Gastroesophageal sphincter (tissue), 4 donors: ENCODE measurements at regions not wholly inside any gene's neighbourhood (a gene's known extent, or its start where the extent isn't known, plus 50 kb on each side); places are given as distances from the start of the nearest gene placed in this dataset.

Experiments
- ATAC-seq: fragments of 150-250 bp; one replicate; pipeline ENCODE4 v1.9.1; 2016; ENCODE audit warnings: mild to moderate bottlenecking, moderate library complexity
- H3K27ac ChIP-seq, 4 donors: fragments of 200-600 bp; sonication (generic) in 3 of 4; 1 replicate in 3 of 4; 2 replicates in 1 of 4; pipeline ENCODE4 v1.5.1; 2016 to 2019
- H3K27me3 ChIP-seq: fragments of 200-600 bp; sonication (generic); one replicate; pipeline ENCODE4 v1.5.1; 2019
- H3K36me3 ChIP-seq, 2 donors: fragments of 200-600 bp; sonication (generic); one replicate each; pipeline ENCODE4 v1.5.1; 2019; ENCODE audit warnings: control low read depth in 1 of 2
- H3K4me1 ChIP-seq, 3 donors: fragments of 200-600 bp; sonication (generic); 1 replicate in 2 of 3; 2 replicates in 1 of 3; pipeline ENCODE4 v1.5.1; 2016 to 2019; ENCODE audit warnings: control low read depth in 2 of 3
- H3K4me3 ChIP-seq, 2 donors: fragments of 200-600 bp; sonication (generic); one replicate each; pipeline ENCODE4 v1.5.1; 2019; ENCODE audit warnings: mild to moderate bottlenecking in 1 of 2, moderate library complexity in 1 of 2
- H3K9me3 ChIP-seq, 3 donors: fragments of 200-600 bp; sonication (generic); one replicate each; pipeline ENCODE4 v1.5.1; 2017 to 2019; ENCODE audit warnings: control low read depth in 2 of 3
- CTCF ChIP-seq, 4 experiments: fragments of 200-600 bp in 2 of 4; fragments of 450-650 bp in 2 of 4; sonication (generic) in 1 of 4; IDR thresholded peaks; one replicate each; pipeline ENCODE4 v1.5.1; 2017 to 2019; ENCODE audit warnings: antibody characterized with exemption in 4 of 4, mild to moderate bottlenecking in 2 of 4, moderate library complexity in 2 of 4
- EP300 ChIP-seq: sonication (generic); formaldehyde crosslinking; IDR thresholded peaks from one replicate; pipeline ENCODE4 v1.6.1; 2017; ENCODE audit warnings: antibody characterized with exemption, mild to moderate bottlenecking
- POLR2A ChIP-seq, 2 donors: fragments of 450-650 bp; IDR thresholded peaks; one replicate each; pipeline ENCODE4 v1.6.1; 2017; ENCODE audit warnings: antibody characterized with exemption in 2 of 2, mild to moderate bottlenecking in 2 of 2, moderate library complexity in 1 of 2
- POLR2AphosphoS5 ChIP-seq: sonication (generic); formaldehyde crosslinking; IDR thresholded peaks from one replicate; pipeline ENCODE4 v1.6.1; 2017; ENCODE audit warnings: antibody characterized with exemption
- WGBS, 2 donors: methylation state at CpG; one replicate each; pipeline ENCODE4 v1.1.5; 2018; ENCODE audit warnings: low coverage in 1 of 2; 5-methylcytosine and 5-hydroxymethylcytosine counted together

GRCh38 chr14:104243200-104243599 lies 104.8 kb downstream of the KIF26A start:
- WGBS, 2 donors, result 100% methylated on average over 1 of the region's 1 CpG; no CpG with 5 or more reads in 1 of the 2 donors
- TF ChIP-seq POLR2A (IDR thresholded peaks at IDR 0.05) (no peak), POLR2AphosphoS5 (no peak), EP300 (no peak), CTCF (IDR thresholded peaks at IDR 0.05) (no peak)
- no peaks in the 10 kb centered on the region for H3K36me3 ChIP-seq

GRCh38 chr14:104244221-104245011 lies 106.0 kb downstream of the KIF26A start:
- no peak overlapping the region for H3K27ac ChIP-seq
- ATAC-seq, result no peak
- H3K4me3 ChIP-seq, result no peak overlapping the region
- H3K36me3 ChIP-seq, result no peaks in the 10 kb centered on the region
- TF ChIP-seq POLR2AphosphoS5 (no peak), POLR2A (IDR thresholded peaks at IDR 0.05) (no peak), EP300 (no peak), CTCF (IDR thresholded peaks at IDR 0.05) (no peak)
- peaks cover 17% of the 10 kb centered on the region for H3K27me3 ChIP-seq
- H3K9me3 ChIP-seq, result peaks cover 0 to 45% (median 0%) of the 10 kb centered on the region in 3 donors
- no peaks in the 10 kb centered on the region for H3K4me1 ChIP-seq
- 77 to 83% methylated on average over 1 to 5 of the region's 23 CpGs for whole genome bisulfite sequencing, 2 donors

More at GRCh38 chr14:104243200-104243599, 104.8 kb downstream of the KIF26A start:
- Histone ChIP-seq H3K9me3 (peaks cover 0 to 45% (median 0%) of the 10 kb centered on the region in 3 donors), H3K4me3 (no peak overlapping the region), H3K27ac (no peak overlapping the region), H3K4me1 (no peaks in the 10 kb centered on the region), H3K27me3 (peaks cover 22% of the 10 kb centered on the region)
- ATAC-seq, result no peak

- no peak for ATAC-seq
- 100% methylated on average over 1 of the region's 3 CpGs for WGBS, 2 donors
- H3K27ac ChIP-seq, result no peak overlapping the region
- no peak for TF ChIP-seq EP300
- no peak overlapping the region for H3K4me3 ChIP-seq
- H3K27me3 ChIP-seq, result peaks cover 12% of the 10 kb centered on the region
- H3K4me1 ChIP-seq, result no peaks in the 10 kb centered on the region
- peaks cover 0 to 45% (median 0%) of the 10 kb centered on the region in 3 donors for H3K9me3 ChIP-seq
- H3K36me3 ChIP-seq, result no peaks in the 10 kb centered on the region
These were observed 106.7 kb downstream of the KIF26A start for GRCh38 chr14:104245075-104245474.

- Histone ChIP-seq H3K27ac (no peak overlapping the region), H3K4me3 (no peak overlapping the region), H3K36me3 (no peaks in the 10 kb centered on the region), H3K9me3 (peaks cover 0 to 45% (median 0%) of the 10 kb centered on the region in 3 donors), H3K27me3 (peaks cover 12% of the 10 kb centered on the region), H3K4me1 (no peaks in the 10 kb centered on the region)
- TF ChIP-seq POLR2AphosphoS5 (no peak), POLR2A (IDR thresholded peaks at IDR 0.05) (no peak), EP300 (no peak), CTCF (IDR thresholded peaks at IDR 0.05) (no peak)
- WGBS, 2 donors, result 93 to 94% methylated on average over 2 of the region's 2 CpGs
- no peak for ATAC-seq
These were observed 107.3 kb downstream of the KIF26A start for GRCh38 chr14:104245723-104246122.

- WGBS, 2 donors, result 73% methylated on average over 3 of the region's 19 CpGs; no CpG with 5 or more reads in 1 of the 2 donors
- H3K9me3 ChIP-seq, result peaks cover 0 to 45% (median 0%) of the 10 kb centered on the region in 3 donors
These were observed 108.3 kb downstream of the KIF26A start for GRCh38 chr14:104246401-104247335.

More at GRCh38 chr14:104246401-104247335, 108.3 kb downstream of the KIF26A start:
- Histone ChIP-seq H3K27ac (no peak overlapping the region), H3K4me1 (no peaks in the 10 kb centered on the region), H3K27me3 (peaks cover 12% of the 10 kb centered on the region), H3K4me3 (no peak overlapping the region), H3K36me3 (no peaks in the 10 kb centered on the region)
- no peak for TF ChIP-seq POLR2AphosphoS5
- no peak for TF ChIP-seq POLR2A (IDR thresholded peaks at IDR 0.05)
- TF ChIP-seq CTCF (IDR thresholded peaks at IDR 0.05), result no peak
- no peak for ATAC-seq
